AG09309 (cell line): ENCODE measurements at regions not wholly inside any gene's neighbourhood (a gene's known extent, or its start where the extent isn't known, plus 50 kb on each side); places are given as distances from the start of the nearest gene placed in this dataset.
"Not testable (repeated sequence)": the region's sequence is repeated elsewhere in the genome, so short reads cannot be mapped to it uniquely, and the experiment has no call there.

ENCODE experiments used
- DNase-seq: peaks from one replicate; pipeline ENCODE4 v3.0.0-alpha.2; 2010; ENCODE audit warnings: low read depth
- H3K4me3 ChIP-seq: 2 replicates; pipeline ENCODE4 v1.5.1; 2011; ENCODE audit warnings: mild to moderate bottlenecking, low read depth, low read length, moderate library complexity; ENCODE audit not compliant: control insufficient read depth
- CTCF ChIP-seq: IDR thresholded peaks from 2 replicates; pipeline ENCODE4 v1.5.1; 2011; ENCODE audit warnings: mild to moderate bottlenecking, low read depth, low read length, inconsistent platforms; ENCODE audit not compliant: insufficient read depth, control insufficient read depth; ENCODE audit errors: missing control alignments

GRCh38 chr16:31676731-31677130, 149.0 kb downstream of the AHSP start:
- no peak overlapping the region for H3K4me3 ChIP-seq
- no peak for DNase-seq
- no peak for TF ChIP-seq CTCF

- DNase-seq, result no peak
- no peak for TF ChIP-seq CTCF
- H3K4me3 ChIP-seq, result no peak overlapping the region
These were observed 151.1 kb downstream of the AHSP start for GRCh38 chr16:31678649-31679325.

- H3K4me3 ChIP-seq, DNase-seq: not testable (repeated sequence)
These were observed 161.6 kb downstream of the AHSP start for GRCh38 chr16:31689331-31689730.

GRCh38 chr16:31692338-31692737, 164.6 kb downstream of the AHSP start:
- DNase-seq, H3K4me3 ChIP-seq: not testable (repeated sequence)

GRCh38 chr16:31693733-31694132, 166.0 kb downstream of the AHSP start:
- no peak overlapping the region for H3K4me3 ChIP-seq
- TF ChIP-seq CTCF, result no peak
- no peak for DNase-seq

- no peak overlapping the region for H3K4me3 ChIP-seq
- no peak for TF ChIP-seq CTCF
- no peak for DNase-seq
These were observed 166.8 kb downstream of the AHSP start for GRCh38 chr16:31694461-31694860.

GRCh38 chr16:31695667-31696066, 168.0 kb downstream of the AHSP start:
- no peak for DNase-seq
- TF ChIP-seq CTCF, result no peak
- no peak overlapping the region for H3K4me3 ChIP-seq
